KG1 (cell line): ENCODE measurements at regions not wholly inside any gene's neighbourhood (a gene's known extent, or its start where the extent isn't known, plus 50 kb on each side); places are given as distances from the start of the nearest gene placed in this dataset.

Experiments
- DNase-seq: peaks from one replicate; lab custom pipeline; 2025; lab: John Stamatoyannopoulos, UW

DNA sequence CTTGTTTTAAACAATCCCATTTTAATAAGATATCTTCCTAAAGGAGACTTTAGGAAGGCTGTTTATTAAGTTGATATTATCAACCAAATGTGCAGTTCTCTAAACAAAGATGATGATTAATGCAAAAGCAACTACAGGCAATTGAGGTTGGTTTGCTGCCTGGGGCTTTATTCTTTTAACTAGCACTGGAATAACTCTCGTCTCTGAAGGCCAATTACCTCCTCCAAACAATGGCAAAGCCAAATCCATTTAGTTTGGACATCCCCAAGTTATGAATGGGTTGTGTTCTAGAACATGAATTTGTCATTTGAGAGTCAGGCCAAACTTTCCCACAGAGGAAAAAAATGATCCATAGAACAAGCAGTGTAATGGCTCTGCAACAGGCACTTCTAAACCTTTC lies 114.1 kb downstream of the SLC16A9 start:
- DNase-seq: no peak

- DNase-seq: no peak
Measured at GRCh38 chr10:59593768-59594167, 115.9 kb downstream of the SLC16A9 start.

DNA sequence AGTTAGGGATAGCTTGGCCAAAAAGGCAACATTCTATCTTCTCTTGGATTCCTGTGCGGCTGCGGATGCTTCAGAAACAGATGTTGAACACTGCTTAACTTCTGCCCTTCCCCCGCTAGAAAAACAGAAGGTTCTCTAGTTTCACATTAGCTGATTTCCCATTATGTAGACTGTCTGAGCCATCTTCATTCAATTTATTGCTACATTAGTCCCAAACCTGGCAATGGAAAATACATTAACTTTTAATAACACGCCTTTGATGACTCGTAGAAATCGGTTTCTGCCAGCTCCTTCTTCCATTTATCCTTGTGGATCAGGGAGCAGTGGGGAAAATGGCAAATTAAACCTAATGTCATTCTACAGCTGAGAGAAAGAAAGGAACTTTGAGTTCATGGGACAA lies 119.9 kb downstream of the SLC16A9 start:
- DNase-seq: no peak

DNA sequence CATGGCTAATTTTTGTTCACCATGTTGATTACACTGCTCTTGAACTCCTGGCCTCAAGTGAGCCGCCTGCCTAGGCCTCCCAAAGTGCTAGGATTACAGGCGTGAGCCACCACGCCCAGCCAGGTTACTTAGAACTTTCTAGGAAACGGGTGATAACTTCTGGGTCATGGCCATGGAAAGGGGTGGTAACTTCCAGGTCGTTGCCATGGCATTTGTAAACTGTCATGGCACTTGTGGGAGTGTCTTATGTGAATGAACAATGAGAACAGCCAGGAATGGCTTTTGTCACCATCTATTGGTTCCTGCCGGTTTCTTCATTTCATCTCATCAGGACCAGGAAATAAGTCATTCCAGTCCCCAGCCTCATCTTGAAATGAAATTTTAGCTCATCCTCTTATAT lies 120.9 kb downstream of the SLC16A9 start:
- no peak for DNase-seq

- no peak for DNase-seq
Measured at GRCh38 chr10:59587756-59588140, 121.9 kb downstream of the SLC16A9 start.

DNA sequence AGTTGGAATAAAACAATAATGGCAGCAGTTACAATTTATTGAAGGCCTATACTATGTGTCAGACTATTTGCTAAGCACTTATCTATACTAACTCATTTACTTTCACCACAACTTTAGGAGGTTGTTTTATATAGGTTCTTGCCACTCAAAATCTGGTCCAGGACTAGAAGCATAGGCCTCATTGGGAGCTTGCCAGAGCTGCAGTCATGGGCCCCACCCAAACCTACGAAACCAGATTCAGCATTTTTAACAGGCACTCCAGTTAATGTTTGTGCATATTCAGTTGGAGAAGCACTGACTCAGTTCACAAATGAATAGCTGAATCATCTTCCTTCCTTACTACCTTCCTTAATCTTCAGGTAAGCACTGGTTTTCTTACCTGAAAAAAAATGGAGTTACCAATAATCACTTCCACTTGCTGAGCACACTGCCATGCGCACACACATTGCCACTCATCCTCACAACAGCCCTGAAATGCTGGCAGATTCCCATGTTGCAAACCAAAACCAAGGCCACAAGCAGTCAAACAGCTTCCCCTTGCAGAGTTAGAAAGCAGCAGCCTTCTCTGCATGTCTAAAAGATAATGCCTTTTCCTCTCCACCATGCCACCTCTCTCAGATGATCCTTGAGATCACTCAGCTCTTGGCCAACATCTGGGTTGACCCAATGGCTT lies 122.4 kb downstream of the SLC16A9 start:
- no peak for DNase-seq

- no peak for DNase-seq
Measured at GRCh38 chr10:59586407-59586891, 123.2 kb downstream of the SLC16A9 start.

DNA sequence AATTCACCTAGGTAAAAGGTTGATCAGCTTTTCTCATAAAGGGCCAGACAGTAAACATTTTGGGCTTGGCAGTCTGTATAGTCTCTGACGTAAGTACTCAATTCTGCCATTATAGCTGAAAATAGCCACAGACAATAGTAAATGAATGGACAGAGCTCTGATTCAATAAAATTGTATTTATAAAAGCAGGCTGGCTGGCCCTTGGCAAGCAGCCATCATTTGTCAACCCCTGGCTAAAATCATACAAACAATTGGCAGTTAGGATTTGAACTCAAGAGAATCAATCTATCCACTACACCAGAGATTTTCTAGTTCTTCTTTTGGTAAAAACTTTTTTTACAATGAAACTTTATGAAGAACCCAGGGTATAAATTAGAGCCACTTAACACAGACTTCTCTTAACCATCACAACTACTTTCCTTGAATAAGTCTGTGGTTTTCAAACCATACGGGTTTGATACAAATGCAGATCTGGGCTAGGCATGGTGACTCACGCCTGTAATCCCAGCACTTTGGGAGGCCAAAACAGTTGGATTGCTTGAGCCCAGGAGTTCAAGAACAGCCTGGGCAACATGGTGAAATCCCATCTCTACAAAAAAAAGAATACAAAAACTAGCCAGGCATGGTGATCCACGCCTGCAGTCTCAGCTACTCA lies 124.5 kb downstream of the SLC16A9 start:
- DNase-seq: no peak

DNA sequence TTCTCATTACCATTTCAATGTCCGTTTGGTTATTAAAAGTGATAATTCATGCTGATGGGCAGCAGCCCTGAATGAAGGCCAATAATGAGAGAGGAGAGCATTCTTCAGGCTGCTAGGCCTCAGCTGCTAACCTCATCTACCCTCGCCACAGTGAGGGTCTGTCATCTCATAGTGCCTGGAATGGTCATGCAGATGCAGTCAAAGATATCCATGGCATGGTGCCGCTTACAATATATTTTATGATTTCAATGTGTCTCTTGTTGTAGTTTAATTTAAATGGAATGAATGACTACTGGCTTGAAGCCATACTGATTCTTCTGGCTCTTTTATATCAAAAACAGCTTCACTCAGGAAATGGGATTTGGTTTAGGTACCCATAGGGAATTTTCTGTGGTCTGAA lies 126.9 kb downstream of the SLC16A9 start:
- DNase-seq: no peak

DNA sequence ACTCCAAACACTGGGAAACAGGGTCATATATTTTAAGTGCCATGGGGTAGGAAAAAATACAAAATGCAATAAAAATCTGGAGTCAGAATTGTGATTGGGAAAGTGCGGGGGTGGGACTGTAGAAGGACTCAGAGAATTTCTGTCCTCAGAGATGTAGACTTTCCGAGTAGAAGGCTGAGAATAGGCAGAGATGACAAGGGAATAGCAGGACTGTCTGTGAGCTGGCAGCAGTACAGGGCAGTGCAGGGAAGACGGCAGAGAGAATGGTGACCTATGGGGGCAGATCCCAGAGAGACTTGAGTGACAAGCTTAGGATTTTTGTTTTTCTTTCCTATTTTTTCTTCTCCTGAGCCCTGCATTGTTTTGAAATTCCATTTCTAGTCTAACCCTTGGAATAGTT lies 127.6 kb downstream of the SLC16A9 start:
- no peak for DNase-seq

DNA sequence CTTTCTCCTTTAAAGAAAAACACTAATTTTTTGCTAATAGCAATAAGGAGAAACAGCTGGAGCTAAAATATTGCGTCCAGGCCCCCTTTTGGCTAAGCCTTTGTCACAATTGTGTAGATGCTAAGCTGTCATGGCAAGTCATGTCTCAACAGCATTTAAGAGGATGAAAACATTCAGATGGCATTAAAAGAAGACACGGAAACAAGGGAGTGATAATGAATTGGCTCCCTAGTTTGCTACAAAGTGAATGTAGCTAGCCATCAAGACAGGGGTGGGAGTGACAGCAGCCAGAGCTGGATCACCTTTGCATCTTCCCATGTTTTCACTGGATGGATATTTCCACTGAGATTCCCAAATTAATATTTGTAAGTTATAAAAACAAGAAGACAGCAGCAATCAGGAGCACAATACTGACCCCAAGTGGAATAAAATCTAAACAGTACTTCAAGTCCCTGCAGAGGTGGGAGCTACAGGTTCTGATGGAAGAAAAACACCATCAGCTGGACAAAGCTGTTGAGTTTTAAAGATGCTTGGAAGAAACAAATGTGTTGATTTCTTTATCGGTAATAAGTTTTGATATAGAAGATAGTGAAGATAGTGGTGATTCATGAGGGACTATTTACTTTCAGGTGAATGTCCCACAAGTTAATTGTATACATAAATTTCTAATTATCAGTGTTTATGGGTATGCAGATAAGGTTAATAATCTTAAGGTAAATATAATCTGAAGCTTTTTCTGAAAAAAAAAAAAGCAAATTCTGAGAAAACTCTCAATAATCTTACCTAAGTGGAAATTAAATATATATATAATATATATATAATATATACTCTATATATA lies 129.4 kb downstream of the SLC16A9 start:
- DNase-seq: peak; percentile 6

DNA sequence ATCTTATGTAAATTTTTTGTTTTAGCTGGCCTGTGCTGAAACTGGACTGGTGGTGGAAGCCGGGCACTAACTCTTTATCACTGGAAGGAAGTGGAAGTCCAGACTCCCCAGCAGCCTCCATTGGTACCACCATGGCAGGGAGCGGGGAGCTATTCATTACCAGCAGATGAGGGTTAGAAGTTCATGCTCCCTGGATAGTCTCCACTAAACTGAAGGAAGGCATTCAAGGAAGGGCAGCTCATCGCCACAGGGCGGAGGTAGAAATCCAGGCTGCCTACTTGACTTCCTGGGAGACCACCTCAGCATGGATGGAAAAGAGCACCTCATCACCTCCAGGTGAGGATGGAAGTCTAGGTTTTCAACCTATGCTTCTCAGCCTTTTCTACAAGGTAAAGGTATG lies 130.9 kb downstream of the SLC16A9 start:
- DNase-seq: no peak

GRCh38 chr10:59577984-59578383 lies 131.7 kb downstream of the SLC16A9 start:
- DNase-seq: no peak

DNA sequence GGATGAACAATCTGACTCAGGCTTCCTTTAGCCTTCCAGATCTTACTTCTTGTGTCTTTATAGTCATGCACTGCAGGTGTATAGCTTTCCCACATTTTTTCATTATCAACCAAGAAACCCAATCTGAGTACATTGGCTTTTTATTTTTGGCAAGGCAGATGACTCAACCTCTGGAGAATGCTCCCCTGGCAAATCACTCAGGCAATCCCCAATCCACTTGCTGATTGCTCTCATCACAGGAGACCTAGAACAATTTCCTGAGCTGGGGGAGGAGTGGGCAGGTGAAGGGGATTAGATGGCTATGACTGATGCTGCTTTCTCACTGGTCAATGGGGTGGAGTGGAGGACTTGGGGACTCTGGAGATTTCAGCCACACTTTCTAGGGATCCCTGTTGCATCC lies 134.4 kb downstream of the SLC16A9 start:
- DNase-seq: no peak

DNA sequence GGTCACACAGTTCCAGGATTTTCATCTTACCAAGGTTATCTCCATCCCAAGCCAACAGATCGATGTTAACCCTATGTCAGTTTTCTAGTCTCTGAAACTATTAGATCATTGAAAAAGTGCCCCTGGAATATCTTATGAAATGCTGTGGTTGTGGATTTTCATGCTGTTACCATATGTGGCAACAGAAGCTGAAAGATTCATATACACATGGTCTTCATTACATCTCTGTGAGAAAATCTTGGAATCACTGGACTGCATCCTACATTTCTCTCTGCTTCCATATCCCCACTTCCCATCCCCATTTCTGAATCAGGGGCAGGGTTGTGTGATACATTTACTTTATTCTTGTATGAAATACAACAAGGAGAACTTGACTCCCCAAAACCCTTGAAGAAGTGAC lies 146.1 kb downstream of the SLC16A9 start:
- DNase-seq: no peak

- DNase-seq: no peak
Measured at GRCh38 chr10:59562126-59562525, 147.5 kb downstream of the SLC16A9 start.

- DNase-seq: no peak
Measured at GRCh38 chr10:59561477-59562121, 148.1 kb downstream of the SLC16A9 start.

- DNase-seq: no peak
Measured at GRCh38 chr10:59560990-59561389, 148.7 kb downstream of the SLC16A9 start.

- DNase-seq: no peak
Measured at GRCh38 chr10:59560161-59560560, 149.5 kb downstream of the SLC16A9 start.

- DNase-seq: no peak
Measured at GRCh38 chr10:59558066-59558465, 151.6 kb downstream of the SLC16A9 start.

DNA sequence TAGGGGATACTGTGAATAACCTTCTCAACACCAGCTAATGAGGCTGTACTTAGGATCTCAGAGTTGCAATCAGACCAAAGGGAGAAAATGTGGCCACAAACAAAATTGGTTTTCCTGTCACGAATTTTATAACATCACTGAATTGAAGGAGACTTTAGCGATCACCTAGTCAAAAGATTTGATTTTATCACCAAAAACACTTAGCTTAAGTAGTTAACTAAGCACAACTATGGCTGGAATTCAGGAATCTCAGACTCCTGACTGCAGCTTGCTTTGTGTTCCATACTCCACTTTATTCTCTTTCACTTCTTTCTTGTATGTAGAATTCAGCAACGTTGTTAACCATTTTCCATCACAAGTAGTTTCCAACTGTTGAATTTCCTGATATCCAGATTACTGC lies 152.0 kb downstream of the SLC16A9 start:
- DNase-seq: no peak

DNA sequence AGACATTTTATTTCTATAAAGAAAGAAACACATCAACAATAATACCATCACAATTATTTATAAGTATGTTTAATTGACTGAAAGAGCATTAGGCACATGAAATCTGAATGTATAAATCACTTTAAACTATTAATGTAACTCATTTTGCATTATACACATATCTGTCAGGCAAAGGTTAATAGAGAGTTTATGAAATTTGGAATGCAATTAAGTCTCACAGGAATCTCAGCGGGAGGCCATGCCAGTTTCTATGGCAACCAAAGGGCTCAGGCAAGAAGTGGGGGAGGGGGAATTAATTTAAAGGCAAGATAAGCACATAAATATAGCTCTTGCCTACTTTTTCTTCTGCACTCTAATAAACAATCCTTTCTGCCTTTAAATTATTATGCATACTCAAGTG lies 152.6 kb downstream of the SLC16A9 start:
- DNase-seq: no peak
